ENCODE measurements at regions not wholly inside any gene's neighbourhood (a gene's known extent, or its start where the extent isn't known, plus 50 kb on each side); places are given as distances from the start of the nearest gene placed in this dataset.

GRCh38 chr4:43224559-43224958 lies 332.0 kb downstream of the GRXCR1 start:
- Histone ChIP-seq H3K9me3 (ENCODE audit: control insufficient read depth, insufficient read depth, low read length) (no peaks in the 10 kb centered on the region), H3K4me3 (ENCODE audit: low read depth, low read length) (no peak overlapping the region), H3K27me3 (ENCODE audit: control insufficient read depth, insufficient read depth, low read length) (no peaks in the 10 kb centered on the region), H3K27ac (ENCODE audit: low read depth, low read length) (no peak overlapping the region)
- CTCF ChIA-PET, result no interaction called here
- POLR2A ChIA-PET, result no interaction called here
- no peak for DNase-seq (ENCODE audit: low read depth, low spot score)
- no peak for TF ChIP-seq CTCF (IDR thresholded peaks at IDR 0.05; ENCODE audit: low read depth, low read length)

- no peak for DNase-seq (ENCODE audit: low read depth, low spot score)
- no peak for TF ChIP-seq CTCF (IDR thresholded peaks at IDR 0.05; ENCODE audit: low read depth, low read length)
- ChIA-PET CTCF (no interaction called here), POLR2A (no interaction called here)
- no peaks in the 10 kb centered on the region for H3K9me3 ChIP-seq (ENCODE audit: control insufficient read depth, insufficient read depth, low read length)
- no peaks in the 10 kb centered on the region for H3K27me3 ChIP-seq (ENCODE audit: control insufficient read depth, insufficient read depth, low read length)
- no peak overlapping the region for H3K27ac ChIP-seq (ENCODE audit: low read depth, low read length)
- H3K4me3 ChIP-seq (ENCODE audit: low read depth, low read length), result no peak overlapping the region
These were observed 340.8 kb downstream of the GRXCR1 start for GRCh38 chr4:43233321-43233720.

- Histone ChIP-seq H3K9me3 (ENCODE audit: control insufficient read depth, insufficient read depth, low read length) (no peaks in the 10 kb centered on the region), H3K4me3 (ENCODE audit: low read depth, low read length) (no peak overlapping the region), H3K27ac (ENCODE audit: low read depth, low read length) (no peak overlapping the region), H3K27me3 (ENCODE audit: control insufficient read depth, insufficient read depth, low read length) (no peaks in the 10 kb centered on the region)
- no peak for TF ChIP-seq CTCF (IDR thresholded peaks at IDR 0.05; ENCODE audit: low read depth, low read length)
- DNase-seq (ENCODE audit: low read depth, low spot score), result no peak
- ChIA-PET CTCF (no interaction called here), POLR2A (no interaction called here)
These were observed 342.3 kb downstream of the GRXCR1 start for GRCh38 chr4:43234626-43235415.

- no peaks in the 10 kb centered on the region for H3K27me3 ChIP-seq (ENCODE audit: control insufficient read depth, insufficient read depth, low read length)
- no peak for TF ChIP-seq CTCF (IDR thresholded peaks at IDR 0.05; ENCODE audit: low read depth, low read length)
- no peak for DNase-seq (ENCODE audit: low read depth, low spot score)
- ChIA-PET POLR2A (no interaction called here), CTCF (no interaction called here)
- H3K9me3 ChIP-seq (ENCODE audit: control insufficient read depth, insufficient read depth, low read length), result no peaks in the 10 kb centered on the region
- H3K27ac ChIP-seq (ENCODE audit: low read depth, low read length), result no peak overlapping the region
- no peak overlapping the region for H3K4me3 ChIP-seq (ENCODE audit: low read depth, low read length)
These were observed 345.5 kb downstream of the GRXCR1 start for GRCh38 chr4:43238008-43238407.

- Histone ChIP-seq H3K9me3 (ENCODE audit: control insufficient read depth, insufficient read depth, low read length) (no peaks in the 10 kb centered on the region), H3K4me3 (ENCODE audit: low read depth, low read length) (no peak overlapping the region), H3K27ac (ENCODE audit: low read depth, low read length) (no peak overlapping the region), H3K27me3 (ENCODE audit: control insufficient read depth, insufficient read depth, low read length) (no peaks in the 10 kb centered on the region)
- ChIA-PET CTCF (interaction anchor here (0.8 kb wide), 1 partner anchor 15 kb away, joined by 3 read pairs; no protein-coding TSS in a partner anchor), POLR2A (no interaction called here)
- no peak for TF ChIP-seq CTCF (IDR thresholded peaks at IDR 0.05; ENCODE audit: low read depth, low read length)
- DNase-seq (ENCODE audit: low read depth, low spot score), result no peak
These were observed 346.1 kb downstream of the GRXCR1 start for GRCh38 chr4:43238585-43238984.
